ENCODE measurements at regions not wholly inside any gene's neighbourhood (a gene's known extent, or its start where the extent isn't known, plus 50 kb on each side); places are given as distances from the start of the nearest gene placed in this dataset.

GRCh38 chr2:128499367-128500137 is 180.9 kb upstream of the HS6ST1 start:
- Histone ChIP-seq H3K36me3 (no peaks in the 10 kb centered on the region), H3K4me1 (no peaks in the 10 kb centered on the region), H3K27ac (no peak overlapping the region), H3K27me3 (no peaks in the 10 kb centered on the region), H3K9me3 (no peaks in the 10 kb centered on the region), H3K4me3 (no peak overlapping the region)
- intact Hi-C loops (cut with DNase I): no loop called here
- no peak for TF ChIP-seq CTCF (IDR thresholded peaks at IDR 0.05)
- TF ChIP-seq POLR2A (IDR thresholded peaks at IDR 0.05): no peak
- DNase-seq (no peak), ATAC-seq (no peak)
- 88% methylated on average over 3 of the region's 17 CpGs for WGBS (ENCODE audit: insufficient coverage, low coverage, low lambda C conversion rate, missing lambda C conversion rate)

- Histone ChIP-seq H3K36me3 (no peaks in the 10 kb centered on the region), H3K4me3 (no peak overlapping the region), H3K27me3 (no peaks in the 10 kb centered on the region), H3K27ac (no peak overlapping the region), H3K9me3 (no peaks in the 10 kb centered on the region), H3K4me1 (no peaks in the 10 kb centered on the region)
- no peak for TF ChIP-seq CTCF (IDR thresholded peaks at IDR 0.05)
- TF ChIP-seq POLR2A (IDR thresholded peaks at IDR 0.05): no peak
- DNase-seq (no peak), ATAC-seq (no peak)
- WGBS (ENCODE audit: insufficient coverage, low coverage, low lambda C conversion rate, missing lambda C conversion rate): 67% methylated on average over 4 of the region's 10 CpGs
- intact Hi-C loops (cut with DNase I): no loop called here
Measured at GRCh38 chr2:128500138-128500800, 181.6 kb upstream of the HS6ST1 start.

GRCh38 chr2:128501006-128501690 is 182.5 kb upstream of the HS6ST1 start:
- intact Hi-C loops (cut with DNase I): no loop called here
- WGBS (ENCODE audit: insufficient coverage, low coverage, low lambda C conversion rate, missing lambda C conversion rate): 61% methylated on average over 6 of the region's 12 CpGs
- TF ChIP-seq CTCF (IDR thresholded peaks at IDR 0.05): no peak
- TF ChIP-seq POLR2A (IDR thresholded peaks at IDR 0.05): no peak

GRCh38 chr2:128501700-128502099 is 183.0 kb upstream of the HS6ST1 start:
- DNase-seq: no peak
- no peaks in the 10 kb centered on the region for H3K36me3 ChIP-seq
- intact Hi-C loops (cut with DNase I): no loop called here

More at GRCh38 chr2:128501006-128501690, 182.5 kb upstream of the HS6ST1 start:
- DNase-seq (no peak), ATAC-seq (no peak)
- Histone ChIP-seq H3K27me3 (no peaks in the 10 kb centered on the region), H3K36me3 (no peaks in the 10 kb centered on the region), H3K4me1 (no peaks in the 10 kb centered on the region), H3K27ac (no peak overlapping the region), H3K9me3 (no peaks in the 10 kb centered on the region), H3K4me3 (no peak overlapping the region)

More at GRCh38 chr2:128501700-128502099, 183.0 kb upstream of the HS6ST1 start:
- no peak overlapping the region for H3K4me3 ChIP-seq
- no peak for ATAC-seq
- H3K27me3 ChIP-seq: no peaks in the 10 kb centered on the region
- H3K4me1 ChIP-seq: no peaks in the 10 kb centered on the region
- H3K9me3 ChIP-seq: no peaks in the 10 kb centered on the region
- TF ChIP-seq CTCF (IDR thresholded peaks at IDR 0.05): no peak
- TF ChIP-seq POLR2A (IDR thresholded peaks at IDR 0.05): no peak
- H3K27ac ChIP-seq: no peak overlapping the region
- 83% methylated on average over 1 of the region's 4 CpGs for WGBS (ENCODE audit: insufficient coverage, low coverage, low lambda C conversion rate, missing lambda C conversion rate)

Measured in right lobe of liver (tissue), 6 donors.